ENCODE measurements at regions not wholly inside any gene's neighbourhood (a gene's known extent, or its start where the extent isn't known, plus 50 kb on each side); places are given as distances from the start of the nearest gene placed in this dataset.

DNA sequence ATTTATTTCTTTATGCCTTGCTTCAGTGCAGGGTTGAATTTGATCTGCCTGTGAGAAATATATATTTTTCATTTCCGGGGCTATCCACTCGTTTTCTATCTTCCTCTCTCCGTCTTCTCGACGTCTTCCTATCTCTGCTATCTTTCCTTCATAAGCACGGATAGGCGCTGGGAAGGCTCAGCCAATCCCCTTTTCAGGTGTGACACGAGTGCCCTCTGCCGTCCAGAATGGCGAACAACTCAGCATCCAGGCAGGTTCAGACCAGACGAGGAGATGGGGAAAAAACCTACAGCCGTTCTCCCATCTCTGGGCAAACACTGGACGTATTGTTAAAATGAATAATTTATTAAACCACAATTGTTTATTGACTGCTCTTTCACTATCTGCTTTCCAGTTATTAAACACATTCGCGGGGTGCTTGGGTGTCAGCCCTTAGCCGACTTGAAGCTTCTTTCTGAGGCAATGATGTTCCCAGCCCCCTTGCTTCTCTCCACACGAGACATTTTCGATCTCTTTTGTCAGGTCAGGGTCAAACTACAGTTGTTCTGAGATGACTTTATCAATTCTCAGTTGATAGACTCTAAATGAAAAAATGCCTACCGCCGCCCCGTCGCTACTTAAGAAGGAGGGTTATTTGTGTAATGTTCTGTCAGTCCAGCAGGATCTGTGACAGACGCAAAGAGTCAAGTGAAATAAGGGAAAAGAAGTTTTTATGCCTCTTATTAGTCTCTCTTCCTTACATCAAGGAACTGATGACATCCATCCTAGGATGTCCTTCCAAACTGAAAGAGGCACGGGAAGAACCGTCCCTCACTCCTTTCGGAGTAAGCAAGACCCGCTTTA, 96.3 kb upstream of the NOCT start:
- no peak for DNase-seq

- no peak for DNase-seq
Measured at GRCh38 chr4:138918169-138918869, 97.3 kb upstream of the NOCT start.

- DNase-seq: no peak
Measured at GRCh38 chr4:138916763-138917162, 98.8 kb upstream of the NOCT start.

DNA sequence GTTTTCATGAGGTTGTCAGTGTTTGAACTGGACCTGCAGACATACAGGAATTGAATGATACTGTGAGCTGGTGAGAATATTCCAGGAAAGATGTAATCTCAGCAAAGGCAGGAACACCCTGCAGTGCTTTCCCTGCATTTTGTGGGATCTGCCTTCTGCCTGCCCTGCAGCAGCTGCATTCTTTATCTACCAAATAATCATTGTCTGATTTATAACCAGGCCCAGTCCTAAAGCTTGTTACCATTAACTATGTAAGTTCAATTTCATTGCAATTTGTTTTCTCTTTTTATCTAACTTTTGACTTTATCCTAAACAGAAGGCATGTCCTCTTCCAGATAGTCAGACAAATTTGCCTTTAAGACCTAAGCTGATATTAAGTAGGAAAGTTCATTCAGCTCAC, 99.8 kb upstream of the NOCT start:
- DNase-seq: no peak

- no peak for DNase-seq
Measured at GRCh38 chr4:138912704-138913340, 102.8 kb upstream of the NOCT start.

DNA sequence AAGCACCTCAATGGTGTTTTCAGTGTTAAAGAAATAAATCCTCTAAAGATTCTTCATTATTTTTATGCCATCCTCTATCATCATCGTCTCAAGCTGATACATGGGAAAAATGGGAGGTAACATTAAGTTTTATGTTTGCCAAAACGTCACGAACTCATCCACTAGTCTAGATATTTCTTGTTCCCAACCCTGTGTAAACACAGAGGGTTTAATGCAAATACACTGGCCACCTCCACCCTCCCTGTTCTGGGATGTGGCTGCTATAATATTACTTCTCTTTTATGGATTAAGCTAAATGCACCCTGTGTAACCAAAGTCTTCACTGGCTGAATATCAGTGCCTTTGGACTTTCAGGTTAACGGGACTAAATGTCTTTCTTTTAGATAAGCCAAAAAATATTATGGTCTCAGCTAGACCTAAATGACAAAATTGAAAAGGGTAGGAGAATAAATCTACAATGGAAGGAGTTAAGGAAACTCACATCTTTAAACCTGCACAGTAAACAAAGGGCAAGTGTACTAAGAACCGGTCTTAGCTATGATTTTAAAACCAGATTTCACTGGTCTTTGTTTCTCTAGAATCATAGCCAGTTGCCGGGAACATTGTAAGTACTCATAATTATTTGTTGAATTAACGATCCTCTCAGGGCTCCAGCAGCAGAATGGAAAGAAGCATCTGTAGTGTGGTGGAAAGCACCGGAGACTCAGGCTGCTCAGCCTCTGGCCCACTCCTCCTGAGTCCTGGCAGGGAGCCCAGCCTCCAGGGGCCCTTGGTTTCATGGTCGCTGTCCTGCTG, 103.5 kb upstream of the NOCT start:
- no peak for DNase-seq

GRCh38 chr4:138910914-138911336, 104.7 kb upstream of the NOCT start:
- DNase-seq: no peak

GRCh38 chr4:138910195-138910913, 105.2 kb upstream of the NOCT start:
- DNase-seq: no peak

- DNase-seq: no peak
Measured at GRCh38 chr4:138909587-138909986, 106.0 kb upstream of the NOCT start.

DNA sequence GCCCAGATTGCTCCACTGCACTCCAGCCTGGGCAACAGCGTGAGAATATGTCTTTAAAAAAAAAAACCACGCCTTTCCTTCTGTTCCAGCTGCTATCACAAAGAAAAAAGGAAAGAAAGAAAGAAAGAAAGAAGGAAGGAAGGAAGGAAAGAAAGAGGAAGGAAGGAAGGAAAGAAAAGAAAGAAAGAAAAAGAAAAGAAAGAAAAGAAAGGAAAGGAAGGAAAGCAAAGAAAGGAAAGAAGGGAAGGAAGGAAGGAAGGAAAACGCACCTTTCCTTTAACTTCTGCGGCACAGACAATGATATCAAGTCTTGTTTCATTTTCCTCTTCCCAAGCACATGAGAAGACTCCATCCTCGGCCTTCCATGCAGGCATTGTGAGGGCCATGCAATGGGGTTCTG, 107.4 kb upstream of the NOCT start:
- DNase-seq: no peak

GRCh38 chr4:138907174-138907573, 108.4 kb upstream of the NOCT start:
- no peak for DNase-seq

GRCh38 chr4:138904793-138905192, 110.8 kb upstream of the NOCT start:
- no peak for DNase-seq

GRCh38 chr4:138903185-138903584, 112.4 kb upstream of the NOCT start:
- DNase-seq: no peak

DNA sequence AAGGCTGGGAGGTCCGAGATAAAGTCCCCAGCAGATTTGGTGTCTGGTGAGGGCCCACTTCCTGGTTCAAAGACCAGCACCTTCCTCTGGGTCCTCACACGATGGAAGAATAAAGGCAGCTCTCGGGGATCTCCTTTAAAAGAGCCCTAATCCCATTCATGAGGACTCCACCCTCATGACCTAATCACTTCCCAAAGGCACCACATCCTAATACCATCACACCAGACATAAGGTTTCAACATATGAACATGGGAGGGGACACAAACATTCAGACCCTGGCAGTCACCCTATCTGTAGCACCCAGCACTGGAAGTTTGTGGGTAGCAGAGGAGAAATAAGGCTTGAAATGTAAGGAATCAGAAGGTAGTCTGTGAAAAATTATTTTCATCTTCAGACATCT, 112.9 kb upstream of the NOCT start:
- DNase-seq: no peak

DNA sequence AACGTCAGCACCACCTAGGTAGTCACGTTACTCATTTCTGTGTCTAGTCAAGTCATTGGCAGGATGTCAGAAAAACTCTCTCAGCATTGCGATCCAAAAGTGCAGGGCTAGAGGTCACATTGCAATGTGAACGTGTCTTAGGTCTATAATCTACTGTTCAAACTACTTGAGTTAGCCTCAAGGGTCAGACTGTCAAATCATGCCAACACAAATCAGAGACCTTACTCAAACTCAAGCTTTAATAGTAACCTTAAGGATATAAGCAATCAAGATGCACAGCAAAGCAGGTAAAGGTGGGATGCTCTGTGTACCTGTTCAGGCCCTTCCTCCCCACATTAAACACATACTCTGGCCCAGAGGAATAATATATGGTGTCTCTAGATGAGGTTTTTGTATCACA, 114.4 kb upstream of the NOCT start:
- no peak for DNase-seq

GRCh38 chr4:138899999-138900398, 115.6 kb upstream of the NOCT start:
- DNase-seq: no peak

- no peak for DNase-seq
Measured at GRCh38 chr4:138898282-138898681, 117.3 kb upstream of the NOCT start.

DNA sequence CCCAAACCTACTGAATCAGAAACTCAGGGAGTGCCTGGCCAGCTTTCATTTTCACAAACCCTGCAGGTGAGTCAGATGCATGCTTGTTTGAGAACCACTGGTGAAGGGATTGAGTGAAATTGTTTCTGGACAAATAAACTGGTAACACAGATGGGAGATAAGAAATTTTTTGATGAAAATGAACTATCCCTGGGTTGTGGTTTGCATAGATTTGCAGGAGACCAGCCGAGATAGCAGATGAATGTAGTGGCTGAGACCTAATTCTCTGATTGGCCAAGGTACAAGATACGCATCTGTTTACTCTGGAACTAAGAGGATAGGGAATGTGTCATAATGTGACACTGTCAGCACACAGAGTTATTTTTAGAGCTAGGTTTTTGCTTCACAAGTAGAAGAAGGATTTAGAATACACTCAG, 117.8 kb upstream of the NOCT start:
- no peak for DNase-seq

- no peak for DNase-seq
Measured at GRCh38 chr4:138894709-138895108, 120.9 kb upstream of the NOCT start.

DNA sequence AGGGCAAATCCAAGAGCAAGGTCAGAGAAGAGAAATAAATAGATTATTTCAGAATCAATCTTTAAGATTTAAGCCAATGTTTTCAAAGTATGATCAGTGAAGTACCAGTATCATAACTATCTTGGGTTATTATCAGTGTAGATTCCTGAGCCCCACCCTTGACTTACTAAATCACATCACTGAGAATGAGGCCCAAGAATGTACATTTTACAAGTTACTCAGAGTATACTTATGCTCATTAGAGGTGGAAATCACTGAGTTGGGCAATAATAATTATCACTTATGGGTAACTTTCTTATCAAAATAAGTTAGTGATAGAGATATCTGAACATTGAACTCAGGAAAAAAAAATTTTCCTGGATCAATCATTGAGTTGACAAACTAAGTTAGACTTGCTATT, 121.6 kb upstream of the NOCT start:
- no peak for DNase-seq

DNA sequence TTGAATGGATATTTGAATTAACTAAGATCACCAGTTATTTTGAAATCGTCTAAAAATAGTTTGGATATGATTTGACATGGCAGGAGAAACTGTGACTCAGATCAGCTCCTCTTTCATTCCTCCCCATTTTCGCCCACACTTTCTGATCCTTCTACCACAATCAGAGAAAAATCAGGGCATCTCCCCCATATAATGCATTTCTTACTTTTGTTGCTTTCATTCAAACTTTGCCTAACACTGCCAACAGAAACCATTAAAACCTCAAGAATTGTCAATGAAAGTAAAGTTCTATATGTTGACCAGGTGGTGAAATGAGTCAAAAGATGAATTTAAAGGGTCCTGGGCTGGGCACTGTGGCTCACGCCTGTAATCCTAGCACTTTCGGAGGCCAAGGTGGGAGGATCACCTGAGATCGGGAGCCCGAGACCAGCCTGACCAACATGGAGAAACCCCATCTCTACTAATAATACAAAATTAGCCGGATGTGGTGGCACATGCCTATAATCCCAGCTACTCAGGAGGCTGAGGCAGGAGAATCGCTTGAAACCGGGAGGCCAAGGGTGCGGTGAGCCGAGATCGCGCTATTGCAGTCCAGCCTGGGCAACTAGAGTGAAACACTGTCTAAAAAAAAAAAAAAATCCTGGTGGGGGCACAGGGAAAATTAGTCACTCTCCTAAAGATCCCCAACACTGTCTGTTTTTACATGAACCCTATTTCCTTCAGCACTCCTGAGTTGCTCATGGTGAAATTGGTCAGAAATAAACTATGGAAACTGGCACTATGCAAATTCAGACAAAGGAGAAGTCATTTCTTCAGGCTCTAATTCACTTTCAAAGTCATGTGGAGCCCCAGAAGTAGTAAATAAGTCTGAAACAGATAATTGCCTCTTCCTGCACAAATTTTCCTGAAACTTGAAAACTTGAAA, 122.8 kb upstream of the NOCT start:
- DNase-seq: no peak
